KMS-11 (cell line): ENCODE measurements at regions not wholly inside any gene's neighbourhood (a gene's known extent, or its start where the extent isn't known, plus 50 kb on each side); places are given as distances from the start of the nearest gene placed in this dataset.

Experiments used
- H2AFZ ChIP-seq: fragments of 200-600 bp; sonication (generic); 2 replicates; pipeline ENCODE4 v1.6.1; 2016; ENCODE audit warnings: antibody characterized with exemption, mixed run types, low read depth
- H3K27ac ChIP-seq: fragments of 200-600 bp; sonication (generic); 2 replicates; pipeline ENCODE4 v1.6.1; 2016; ENCODE audit warnings: mild to moderate bottlenecking, mixed run types
- H3K27me3 ChIP-seq: fragments of 200-600 bp; sonication (generic); 2 replicates; pipeline ENCODE4 v1.6.1; 2017; ENCODE audit warnings: mild to moderate bottlenecking, low read depth, mixed run types, moderate library complexity; ENCODE audit not compliant: insufficient read depth
- H3K36me3 ChIP-seq: fragments of 200-600 bp; sonication (generic); 2 replicates; pipeline ENCODE4 v1.6.1; 2017; ENCODE audit warnings: mild to moderate bottlenecking, mixed run types; ENCODE audit not compliant: insufficient read depth
- H3K4me1 ChIP-seq: fragments of 200-600 bp; sonication (generic); 2 replicates; pipeline ENCODE4 v1.6.1; 2016; ENCODE audit warnings: mild to moderate bottlenecking, low read depth, mixed run types; ENCODE audit not compliant: poor library complexity, severe bottlenecking
- H3K4me2 ChIP-seq: fragments of 200-600 bp; sonication (generic); 2 replicates; pipeline ENCODE4 v1.7.0; 2016; ENCODE audit warnings: mild to moderate bottlenecking, mixed run types
- H3K4me3 ChIP-seq: fragments of 200-600 bp; sonication (generic); IDR thresholded peaks from 2 replicates; pipeline ENCODE4 v1.6.1; 2017; ENCODE audit warnings: low read depth, low read length, mixed read lengths; ENCODE audit not compliant: insufficient read depth
- H3K79me2 ChIP-seq: fragments of 200-600 bp; sonication (generic); 2 replicates; pipeline ENCODE4 v1.6.1; 2016; ENCODE audit warnings: low read depth, mixed run types; ENCODE audit not compliant: insufficient read depth
- H3K9ac ChIP-seq: fragments of 200-600 bp; sonication (generic); 2 replicates; pipeline ENCODE4 v1.6.1; 2016; ENCODE audit warnings: mild to moderate bottlenecking, mixed run types
- H4K20me1 ChIP-seq: fragments of 200-600 bp; sonication (generic); 2 replicates; pipeline ENCODE4 v1.6.1; 2016; ENCODE audit warnings: mild to moderate bottlenecking, mixed run types; ENCODE audit not compliant: insufficient read depth
- TF ChIP-seq, protein P1 (sequence below): fragments of 200-600 bp; sonication (generic); conservative IDR thresholded peaks from 2 replicates; pipeline ENCODE4 v1.6.1; 2017; ENCODE audit warnings: low read depth, mild to moderate bottlenecking, antibody characterized with exemption, low read length, moderate library complexity, mixed read lengths

DNA sequence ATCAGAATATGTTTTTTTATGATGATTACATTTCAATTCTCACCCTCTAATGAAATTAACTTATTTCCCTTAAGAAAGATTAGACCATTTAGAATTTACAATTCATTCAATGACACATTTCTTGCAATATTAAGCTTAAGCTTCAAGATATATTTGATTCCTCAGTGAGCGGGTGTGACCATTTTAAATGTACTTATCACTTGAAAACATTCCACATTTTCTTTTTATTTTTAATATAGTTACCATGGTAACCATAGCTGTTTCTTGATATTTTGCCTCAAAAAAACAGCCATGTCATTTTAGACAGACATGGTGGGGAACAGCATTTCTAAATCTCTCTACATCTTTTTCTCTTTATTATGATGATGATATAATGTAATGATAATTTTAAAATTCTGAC, 1029.0 kb upstream of the B3GALT2 start:
- Histone ChIP-seq H3K9ac (no peak overlapping the region), H3K4me2 (no peak overlapping the region), H3K36me3 (no peaks in the 10 kb centered on the region), H3K4me3 (no peak overlapping the region), H2AFZ (no peak overlapping the region), H3K27ac (no peak overlapping the region), H4K20me1 (no peaks in the 10 kb centered on the region), H3K79me2 (no peaks in the 10 kb centered on the region), H3K27me3 (no peaks in the 10 kb centered on the region), H3K4me1 (no peaks in the 10 kb centered on the region)
- TF ChIP-seq, protein P1, sequence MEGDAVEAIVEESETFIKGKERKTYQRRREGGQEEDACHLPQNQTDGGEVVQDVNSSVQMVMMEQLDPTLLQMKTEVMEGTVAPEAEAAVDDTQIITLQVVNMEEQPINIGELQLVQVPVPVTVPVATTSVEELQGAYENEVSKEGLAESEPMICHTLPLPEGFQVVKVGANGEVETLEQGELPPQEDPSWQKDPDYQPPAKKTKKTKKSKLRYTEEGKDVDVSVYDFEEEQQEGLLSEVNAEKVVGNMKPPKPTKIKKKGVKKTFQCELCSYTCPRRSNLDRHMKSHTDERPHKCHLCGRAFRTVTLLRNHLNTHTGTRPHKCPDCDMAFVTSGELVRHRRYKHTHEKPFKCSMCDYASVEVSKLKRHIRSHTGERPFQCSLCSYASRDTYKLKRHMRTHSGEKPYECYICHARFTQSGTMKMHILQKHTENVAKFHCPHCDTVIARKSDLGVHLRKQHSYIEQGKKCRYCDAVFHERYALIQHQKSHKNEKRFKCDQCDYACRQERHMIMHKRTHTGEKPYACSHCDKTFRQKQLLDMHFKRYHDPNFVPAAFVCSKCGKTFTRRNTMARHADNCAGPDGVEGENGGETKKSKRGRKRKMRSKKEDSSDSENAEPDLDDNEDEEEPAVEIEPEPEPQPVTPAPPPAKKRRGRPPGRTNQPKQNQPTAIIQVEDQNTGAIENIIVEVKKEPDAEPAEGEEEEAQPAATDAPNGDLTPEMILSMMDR, result no peak

DNA sequence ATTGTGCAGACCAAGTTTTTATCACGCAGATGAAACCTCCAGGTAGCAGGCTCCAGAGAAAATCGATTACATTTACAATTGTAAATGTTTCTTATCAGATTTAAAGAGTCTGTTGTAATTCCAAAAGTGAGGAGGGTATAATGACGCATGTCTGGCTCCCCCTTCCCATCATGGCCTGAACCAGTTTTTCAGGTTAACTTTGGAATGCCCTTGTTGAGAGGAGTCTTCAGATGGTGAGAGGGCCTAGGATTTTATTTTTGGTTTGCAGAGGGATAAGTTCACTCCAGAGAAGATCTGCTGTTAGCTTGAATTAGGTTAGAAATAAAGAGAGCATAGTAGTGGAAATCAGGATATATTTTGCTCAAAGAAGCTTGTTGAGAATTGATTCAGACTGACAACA, 1028.3 kb upstream of the B3GALT2 start:
- H4K20me1 ChIP-seq, result no peaks in the 10 kb centered on the region
- H3K4me1 ChIP-seq, result no peaks in the 10 kb centered on the region
- no peak overlapping the region for H3K4me3 ChIP-seq
- no peaks in the 10 kb centered on the region for H3K36me3 ChIP-seq
- H3K27me3 ChIP-seq, result no peaks in the 10 kb centered on the region
- no peaks in the 10 kb centered on the region for H3K79me2 ChIP-seq
- H3K4me2 ChIP-seq, result no peak overlapping the region
- no peak overlapping the region for H2AFZ ChIP-seq
- H3K9ac ChIP-seq, result no peak overlapping the region
- TF ChIP-seq, protein P1, result no peak
- no peak overlapping the region for H3K27ac ChIP-seq

DNA sequence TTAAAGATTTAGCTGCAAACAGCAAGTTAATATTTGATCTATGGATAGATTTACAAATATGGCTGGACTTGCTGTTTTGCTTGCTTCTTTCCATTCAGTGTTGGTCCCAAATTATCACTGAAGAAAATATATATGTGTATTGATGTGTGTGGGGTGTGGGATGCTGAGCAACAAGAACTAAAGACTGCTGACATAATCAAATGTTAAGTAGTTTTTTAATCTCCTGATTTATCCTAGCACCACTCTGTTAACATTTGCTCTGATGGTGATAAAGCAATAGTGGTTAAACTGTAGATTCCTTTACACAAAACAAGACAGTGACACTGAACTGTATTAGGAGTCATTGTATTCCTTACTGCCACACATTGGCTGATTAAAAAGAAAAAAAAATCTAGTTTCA, 1023.5 kb upstream of the B3GALT2 start:
- Histone ChIP-seq H3K4me1 (no peaks in the 10 kb centered on the region), H3K27ac (no peak overlapping the region), H3K4me3 (no peak overlapping the region), H4K20me1 (no peaks in the 10 kb centered on the region), H3K9ac (no peak overlapping the region), H3K36me3 (no peaks in the 10 kb centered on the region), H2AFZ (no peak overlapping the region), H3K4me2 (no peak overlapping the region), H3K79me2 (no peaks in the 10 kb centered on the region), H3K27me3 (no peaks in the 10 kb centered on the region)
- TF ChIP-seq, protein P1, result no peak

DNA sequence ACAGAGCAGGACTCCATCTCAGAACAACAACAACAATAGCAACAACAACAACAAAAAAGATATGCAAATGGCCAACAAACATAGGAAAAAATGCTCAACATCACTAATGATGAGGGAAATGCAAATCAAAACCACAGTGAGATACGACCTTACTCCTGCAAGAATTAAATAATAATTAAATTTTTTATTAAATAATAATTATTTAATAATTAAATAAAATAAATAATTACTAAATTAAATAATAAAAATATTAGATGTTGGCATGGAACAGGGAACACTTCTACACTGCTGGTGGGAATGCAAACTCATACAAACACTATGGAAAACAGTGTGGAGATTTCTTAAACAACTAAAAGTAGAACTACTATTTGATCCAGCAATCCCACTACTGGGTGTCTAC, 1022.3 kb upstream of the B3GALT2 start:
- H3K4me3 ChIP-seq, result no peak overlapping the region
- H3K9ac ChIP-seq, result no peak overlapping the region
- H2AFZ ChIP-seq, result no peak overlapping the region
- H4K20me1 ChIP-seq, result no peaks in the 10 kb centered on the region
- no peaks in the 10 kb centered on the region for H3K36me3 ChIP-seq
- H3K79me2 ChIP-seq, result no peaks in the 10 kb centered on the region
- no peaks in the 10 kb centered on the region for H3K27me3 ChIP-seq
- H3K4me1 ChIP-seq, result no peaks in the 10 kb centered on the region
- no peak overlapping the region for H3K4me2 ChIP-seq
- TF ChIP-seq, protein P1, result no peak
- H3K27ac ChIP-seq, result no peak overlapping the region

DNA sequence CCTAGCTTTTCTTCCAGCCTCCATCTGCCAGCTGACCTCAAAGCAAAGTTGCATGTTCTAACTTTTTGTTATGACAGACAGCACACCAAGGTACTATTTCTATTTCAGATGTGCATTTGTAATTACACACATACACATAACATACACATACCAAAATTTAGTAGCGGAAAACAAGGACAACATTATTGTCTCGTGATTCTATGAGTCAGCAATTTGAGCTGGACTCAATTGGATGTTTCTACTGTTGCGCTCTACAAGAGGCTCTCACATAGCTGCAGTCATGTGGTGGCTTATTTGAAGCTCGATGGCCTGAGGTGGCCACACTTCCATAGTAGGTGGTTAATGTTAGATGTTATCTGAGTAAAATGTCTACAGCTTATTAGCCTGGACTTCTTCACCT, 1010.1 kb upstream of the B3GALT2 start:
- H3K4me3 ChIP-seq, result no peak overlapping the region
- no peaks in the 10 kb centered on the region for H3K4me1 ChIP-seq
- H3K27me3 ChIP-seq, result no peaks in the 10 kb centered on the region
- H3K27ac ChIP-seq, result no peak overlapping the region
- H2AFZ ChIP-seq, result no peak overlapping the region
- TF ChIP-seq, protein P1, result no peak
- no peaks in the 10 kb centered on the region for H3K79me2 ChIP-seq
- no peaks in the 10 kb centered on the region for H4K20me1 ChIP-seq
- no peak overlapping the region for H3K4me2 ChIP-seq
- H3K9ac ChIP-seq, result no peak overlapping the region
- no peaks in the 10 kb centered on the region for H3K36me3 ChIP-seq
